ENCODE measurements at regions not wholly inside any gene's neighbourhood (a gene's known extent, or its start where the extent isn't known, plus 50 kb on each side); places are given as distances from the start of the nearest gene placed in this dataset.

- TF ChIP-seq CTCF (IDR thresholded peaks at IDR 0.05) (no peak), ZFX (IDR thresholded peaks at IDR 0.05; ENCODE audit: borderline replicate concordance) (no peak)
Measured at GRCh38 chr5:93240228-93240834, 340.7 kb downstream of the NR2F1-AS1 start.
